HT1080 (cell line): ENCODE measurements at regions not wholly inside any gene's neighbourhood (a gene's known extent, or its start where the extent isn't known, plus 50 kb on each side); places are given as distances from the start of the nearest gene placed in this dataset.

Experiments used
- DNase-seq: peaks from one replicate; pipeline ENCODE4 v3.0.0-alpha.2; 2015; ENCODE audit warnings: low read depth

DNA sequence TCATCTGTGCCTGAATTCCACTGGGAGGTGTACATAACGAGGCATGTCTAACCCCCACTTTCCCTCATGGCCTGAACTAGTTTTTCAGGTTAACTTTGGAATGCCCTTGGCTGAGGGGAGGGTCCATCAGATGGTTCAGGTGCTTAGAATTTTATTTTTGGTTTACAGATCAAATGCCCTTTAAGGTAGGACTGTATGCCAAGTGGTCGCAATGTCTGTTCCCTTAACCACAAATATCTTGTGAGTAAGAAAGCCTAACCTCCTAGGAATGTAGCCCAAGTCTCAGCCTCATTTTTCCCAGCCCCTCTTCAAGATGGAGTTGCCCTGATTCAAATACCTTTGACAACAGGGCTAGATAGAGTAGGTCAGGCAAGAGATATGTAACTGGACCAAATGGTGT, 78.4 kb downstream of the RNASET2 start:
- peak; percentile 69 for DNase-seq

DNA sequence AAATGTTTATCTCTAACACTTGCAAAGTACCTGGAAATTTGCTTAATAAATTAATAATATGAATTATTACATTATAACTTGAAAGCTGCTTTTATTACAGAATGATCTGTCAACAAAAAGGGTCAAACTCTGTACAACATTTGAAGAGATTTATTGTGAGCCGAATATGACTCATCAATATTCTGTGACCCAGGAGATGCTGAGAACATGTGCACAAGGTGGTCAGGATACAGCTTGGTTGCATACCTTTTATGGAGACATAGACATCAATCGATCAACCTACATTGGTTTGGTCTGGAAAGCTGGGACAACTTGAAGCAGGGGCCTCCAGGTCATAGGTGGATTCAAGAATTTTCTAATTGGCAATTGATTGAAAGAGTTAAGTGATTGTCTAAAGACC, 79.0 kb downstream of the RNASET2 start:
- DNase-seq = no peak

DNA sequence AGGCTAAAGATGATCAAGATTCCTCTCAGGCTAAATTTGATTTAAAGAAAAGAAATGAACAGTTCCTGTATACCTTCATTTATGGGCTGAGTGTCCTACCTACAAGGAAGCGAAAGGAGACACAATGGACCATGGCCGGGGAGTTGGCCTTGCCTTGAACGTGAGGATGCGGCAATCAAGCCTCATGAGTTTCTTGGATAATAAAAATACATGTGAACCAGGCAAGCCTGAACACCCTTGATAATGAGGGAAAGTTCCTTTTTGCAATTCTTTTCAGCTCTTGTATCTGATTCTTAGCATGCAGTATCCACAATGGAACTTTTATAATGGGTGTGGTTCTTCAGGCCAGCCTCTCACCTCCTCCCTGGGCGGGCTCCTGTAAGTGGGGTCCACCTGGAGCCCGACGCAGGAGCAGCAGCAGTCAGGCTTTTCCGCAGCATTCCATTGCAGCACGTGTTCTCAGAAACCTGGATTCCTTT, 83.8 kb downstream of the RNASET2 start:
- DNase-seq = no peak

DNA sequence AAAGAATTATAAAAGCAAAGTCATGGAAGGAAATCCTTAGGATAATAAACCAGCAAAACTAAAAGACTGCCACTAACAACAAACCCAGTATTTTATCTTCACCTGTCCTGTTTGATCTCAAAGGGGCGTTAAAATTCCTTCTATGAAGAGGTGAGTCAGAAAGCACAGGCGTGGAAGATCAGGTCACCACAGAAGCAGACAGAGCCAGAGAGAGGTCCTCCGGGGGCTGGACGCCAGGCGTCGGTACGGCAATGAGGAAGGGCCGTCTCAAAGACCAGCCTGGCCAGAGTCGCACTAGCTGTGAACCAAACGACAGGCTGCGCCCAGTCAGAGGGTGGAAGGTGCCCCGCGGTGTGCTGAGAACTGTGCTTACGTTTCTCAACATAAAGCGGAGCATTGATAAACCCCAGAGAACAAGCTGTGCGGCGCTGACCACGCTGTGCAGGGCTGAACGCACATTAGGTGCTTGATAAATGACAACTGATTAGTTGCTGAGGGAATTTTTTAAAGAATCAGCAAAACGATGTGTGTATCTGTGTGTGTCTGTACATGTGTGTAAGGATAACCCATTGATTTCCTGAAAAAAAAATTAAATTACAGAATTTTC, 85.6 kb downstream of the RNASET2 start:
- DNase-seq = no peak

DNA sequence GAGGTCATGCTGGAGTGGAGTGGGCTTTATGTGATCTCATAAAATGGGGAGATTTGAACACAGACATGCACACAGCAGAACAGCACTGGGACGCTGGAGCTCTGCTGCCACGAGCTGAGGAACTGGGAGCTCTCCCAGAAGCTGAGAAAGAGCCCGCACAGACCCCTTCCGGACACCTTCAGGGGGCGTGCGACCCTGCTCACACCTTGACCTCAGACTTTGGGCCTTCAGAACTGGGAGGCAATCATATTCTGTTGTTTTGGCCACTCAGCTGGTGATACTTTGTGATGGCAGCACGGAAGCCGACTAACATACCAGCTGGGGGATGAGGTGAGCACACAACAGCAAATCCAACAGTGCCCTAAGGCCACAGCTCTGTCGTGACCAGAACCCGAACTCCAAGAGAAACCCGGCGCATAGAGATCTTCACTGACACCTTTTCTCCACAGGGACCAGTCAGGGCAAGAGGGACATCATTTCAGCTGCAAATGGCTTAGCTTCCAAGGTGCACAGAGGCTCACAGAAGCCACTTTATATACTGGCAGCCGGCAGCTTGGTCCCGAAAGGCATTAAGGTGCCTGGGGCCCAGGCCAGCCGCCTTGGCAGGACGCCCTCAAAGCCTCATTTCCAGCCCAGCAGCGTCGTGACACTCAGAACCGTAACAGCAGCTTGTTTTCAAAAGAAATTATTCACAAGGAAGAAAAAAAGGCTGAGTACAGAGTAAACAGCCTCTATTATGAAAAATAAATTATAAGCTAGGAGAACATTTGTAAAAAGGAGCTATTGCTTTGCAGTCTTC, 89.3 kb downstream of the RNASET2 start:
- DNase-seq = no peak

DNA sequence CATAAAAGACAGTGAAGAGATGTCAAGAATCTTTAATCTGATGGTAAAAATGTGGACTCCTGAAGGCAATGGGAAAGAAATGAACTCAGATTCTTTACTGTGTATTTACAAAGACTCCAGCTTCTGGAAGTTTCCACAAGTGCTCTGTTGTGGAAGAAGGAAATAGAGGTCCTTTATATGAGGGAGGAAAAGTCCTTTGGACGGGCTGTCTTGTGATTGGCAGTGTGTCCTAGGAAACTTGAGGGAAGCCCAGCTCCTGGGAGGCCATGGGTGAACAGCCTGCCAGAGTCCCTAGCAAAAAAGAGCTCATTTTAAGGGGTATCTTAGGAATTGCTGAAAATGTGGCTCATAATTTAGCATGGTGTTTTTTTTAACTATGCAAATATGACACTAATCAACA, 92.0 kb downstream of the RNASET2 start:
- no peak for DNase-seq

DNA sequence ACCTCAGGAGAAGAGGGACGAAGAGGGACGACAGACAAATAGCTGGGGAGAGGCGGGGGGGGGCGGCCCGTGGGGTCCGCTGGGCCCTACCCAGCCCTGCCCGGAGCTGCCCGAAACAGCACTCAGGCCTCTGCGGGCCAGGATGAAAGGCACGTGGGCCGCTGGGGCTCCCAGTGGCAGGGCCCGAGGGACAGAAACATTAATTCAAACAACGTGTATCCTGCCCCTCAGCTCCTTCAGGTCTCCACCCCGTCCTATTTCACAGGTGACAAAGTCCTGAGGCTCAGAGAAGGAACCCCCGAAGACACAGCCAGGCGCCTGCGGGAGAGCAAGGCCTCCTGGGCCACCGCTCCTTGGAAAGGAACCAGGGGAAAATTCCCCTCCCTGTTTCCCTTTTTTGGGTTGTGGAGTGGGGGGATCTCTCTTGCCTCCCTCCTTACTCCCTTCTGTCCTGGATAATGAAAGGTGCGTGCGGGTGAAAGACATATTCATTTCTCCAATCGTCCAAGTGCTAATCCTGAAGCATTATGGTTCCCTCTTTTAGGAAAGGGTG, 93.3 kb downstream of the RNASET2 start:
- no peak for DNase-seq

DNA sequence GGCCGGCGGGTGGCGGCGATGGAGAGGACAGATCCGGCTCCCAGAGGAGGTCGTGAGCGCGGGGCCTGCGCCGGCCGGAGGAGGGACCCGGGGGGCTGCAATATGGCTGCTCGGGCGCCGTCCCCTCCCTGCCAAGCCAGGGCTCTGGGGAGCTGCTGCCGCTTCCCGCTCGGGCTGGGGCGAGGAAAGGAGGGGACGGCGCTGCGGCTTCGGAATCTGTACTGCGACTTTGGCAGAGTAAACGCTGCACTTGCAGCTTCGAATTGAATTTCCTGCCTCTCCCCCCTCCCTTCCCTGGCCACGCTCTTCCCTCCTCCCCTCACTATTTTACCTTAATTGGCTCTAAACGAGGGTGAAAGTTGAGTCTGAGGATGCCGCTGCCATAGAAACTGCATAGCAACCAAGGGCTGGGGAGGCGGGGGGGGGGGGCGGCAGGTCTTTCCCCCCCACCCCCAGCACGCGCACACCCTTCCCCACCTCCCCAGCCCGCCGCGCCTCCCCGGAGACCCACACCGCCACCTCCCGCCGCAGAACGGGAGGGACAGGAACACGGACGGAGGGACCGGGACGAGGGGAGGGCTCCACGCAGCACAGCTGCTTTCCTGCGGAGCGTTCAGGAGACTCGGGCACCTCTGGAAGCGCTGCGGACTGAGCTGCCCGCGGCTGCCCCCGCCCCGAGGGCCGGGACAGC, 93.9 kb downstream of the RNASET2 start:
- no peak for DNase-seq

DNA sequence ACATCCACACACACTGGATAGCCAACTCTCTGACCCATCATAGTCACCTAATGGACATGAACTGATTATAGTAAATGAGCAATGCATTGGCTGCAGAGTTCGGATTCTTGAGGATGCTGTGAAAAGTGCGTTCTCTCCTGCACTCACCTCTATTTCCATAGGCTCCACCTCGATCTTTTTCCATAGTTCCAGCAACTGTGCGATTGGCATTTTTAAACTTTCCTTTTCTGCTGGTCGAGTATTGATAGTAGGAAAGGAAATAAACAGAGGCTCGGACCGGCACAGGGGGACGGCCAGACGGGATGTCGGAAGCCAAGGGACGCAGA, 94.4 kb downstream of the RNASET2 start:
- DNase-seq = no peak

DNA sequence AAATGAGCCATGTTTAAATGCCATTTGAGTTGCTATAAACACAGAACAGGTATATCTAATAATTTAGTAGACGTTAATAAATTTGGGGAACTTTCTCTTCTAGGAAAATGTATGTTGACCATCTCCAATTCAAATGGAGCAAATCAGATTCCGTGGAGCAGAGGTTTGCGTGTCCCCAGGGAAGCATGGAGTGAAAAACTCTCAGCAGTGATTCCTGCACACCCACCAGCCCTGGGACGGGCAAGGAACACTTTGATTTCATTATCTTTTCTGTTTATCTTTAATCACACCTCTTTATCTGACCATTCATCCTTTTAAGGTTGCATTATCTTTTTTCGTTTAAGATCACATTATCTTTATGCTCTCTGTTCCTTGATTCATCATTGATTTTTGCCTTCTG, 95.0 kb downstream of the RNASET2 start:
- no peak for DNase-seq

DNA sequence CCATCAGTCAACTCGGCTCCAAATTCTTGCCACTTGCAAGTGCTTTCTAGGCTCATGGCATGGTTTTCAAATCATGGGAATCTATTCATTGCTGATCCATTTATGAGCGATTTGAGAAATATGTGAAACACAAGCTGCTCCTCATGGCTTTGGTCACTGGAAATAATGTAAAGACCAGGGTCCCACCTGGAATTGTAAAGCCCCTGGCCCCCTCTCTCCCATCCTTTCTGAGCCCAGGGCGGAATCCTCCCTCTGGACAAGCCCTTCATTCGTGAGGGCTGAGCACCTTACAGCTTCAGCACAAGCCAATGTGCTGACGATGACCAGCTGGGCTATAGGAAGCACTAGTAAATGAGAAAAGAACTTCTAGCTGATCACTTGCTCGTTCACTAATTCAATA, 96.0 kb downstream of the RNASET2 start:
- DNase-seq = no peak

DNA sequence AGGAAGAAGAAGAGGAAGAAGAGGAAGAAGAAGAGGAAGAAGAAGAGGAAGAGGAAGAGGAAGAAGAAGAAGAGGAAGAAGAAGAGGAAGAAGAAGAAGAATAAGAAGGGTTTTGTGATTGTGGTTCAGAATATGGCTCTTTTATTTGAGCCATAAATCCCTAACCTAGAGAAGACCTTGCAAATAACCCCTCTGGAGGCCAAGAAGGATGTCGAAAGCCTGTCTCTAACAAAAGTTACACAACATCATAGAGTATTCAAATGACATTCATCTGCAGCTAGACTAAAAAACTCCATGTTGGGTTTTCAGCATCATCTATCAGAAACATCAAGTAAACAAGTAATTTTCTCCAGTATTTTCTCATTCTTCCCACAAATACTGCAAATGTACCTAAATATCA, 100.9 kb downstream of the RNASET2 start:
- DNase-seq = no peak

DNA sequence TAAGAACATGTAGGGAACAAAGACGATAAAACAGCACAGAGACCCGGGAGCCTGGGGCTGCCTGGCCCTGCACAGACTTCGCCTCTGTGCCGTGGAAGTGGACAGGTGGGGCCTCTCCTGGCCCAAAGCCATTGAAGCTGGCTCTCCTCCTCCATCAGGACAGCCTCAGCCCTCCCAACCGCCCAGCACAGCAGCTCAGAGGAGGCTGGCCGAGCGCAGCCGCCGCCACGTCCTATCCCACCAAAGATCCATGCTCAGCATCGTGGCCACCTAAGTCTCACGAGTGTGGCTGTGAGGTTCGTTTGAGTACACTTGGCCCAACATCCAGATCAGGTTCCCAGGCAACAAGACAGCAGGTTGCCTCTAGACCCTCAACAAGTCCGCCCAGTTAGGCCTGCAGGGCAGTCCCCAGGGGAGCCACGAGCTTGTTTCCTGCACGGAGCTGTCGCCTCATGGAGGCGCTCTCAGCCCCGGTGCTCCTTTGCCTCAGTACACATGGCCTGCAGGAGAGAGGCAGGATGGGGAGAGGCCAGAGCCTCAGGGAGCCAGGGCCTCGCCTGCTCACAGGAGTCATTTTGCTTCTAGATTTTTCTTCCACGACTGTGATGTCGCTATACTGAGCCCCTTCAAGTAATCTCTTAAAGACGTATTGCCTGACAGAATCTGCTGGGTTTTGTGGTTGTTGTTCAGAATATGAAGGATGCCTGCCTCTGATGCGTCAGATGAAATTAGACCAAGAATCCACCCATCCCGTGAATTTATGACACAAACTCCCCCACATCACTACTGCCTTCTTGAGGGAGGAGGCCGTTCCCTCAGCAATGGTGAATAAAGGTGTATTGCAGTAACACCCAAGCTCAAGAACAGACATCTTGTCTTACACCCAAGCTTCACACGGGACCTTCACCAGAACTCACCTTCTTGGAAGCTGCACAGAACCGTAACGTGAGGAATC, 102.7 kb downstream of the RNASET2 start:
- DNase-seq = no peak

DNA sequence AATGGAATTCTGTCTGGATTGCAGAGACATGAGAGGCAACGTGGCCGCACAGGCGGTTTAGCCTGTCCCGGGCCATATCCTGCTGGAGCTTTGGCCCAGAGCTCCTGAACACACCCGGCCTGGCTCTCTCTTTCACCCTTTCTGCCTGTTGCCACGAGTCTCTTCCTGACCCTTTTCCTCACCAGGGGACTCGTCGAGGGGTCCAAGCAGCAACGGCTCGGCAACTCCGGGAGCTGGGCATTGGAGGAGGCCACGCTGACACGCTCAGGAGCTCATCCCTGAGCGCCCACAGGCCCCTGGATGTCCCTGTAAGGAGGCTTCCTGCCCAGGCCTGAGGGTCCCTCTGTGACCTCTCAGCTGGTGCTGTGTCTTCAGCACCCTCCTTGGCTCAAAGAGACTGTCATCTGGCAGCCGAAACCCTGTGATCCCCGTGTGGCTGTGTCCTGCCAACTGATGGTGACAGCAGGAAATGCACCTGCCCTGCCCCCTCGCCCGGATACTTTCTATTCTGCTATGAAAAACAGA, 103.8 kb downstream of the RNASET2 start:
- no peak for DNase-seq

DNA sequence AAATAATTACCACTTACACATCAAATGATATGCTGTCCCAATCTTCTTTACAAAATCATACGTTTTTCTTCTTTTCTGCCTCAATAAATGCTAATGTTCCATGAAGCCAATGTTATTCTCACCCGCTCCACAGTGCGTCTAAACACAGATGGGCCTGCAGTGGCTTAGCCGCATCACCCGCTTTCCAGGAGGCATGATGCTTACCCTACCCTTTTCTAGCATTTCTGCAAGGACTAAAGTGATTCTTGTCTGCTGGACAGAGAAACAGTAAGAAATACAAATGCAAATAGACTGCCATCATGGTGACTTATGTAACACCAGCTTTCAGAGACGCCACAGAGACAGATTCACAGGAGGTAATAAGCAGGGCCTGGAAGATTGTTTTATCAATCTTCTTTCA, 104.4 kb downstream of the RNASET2 start:
- DNase-seq = no peak

DNA sequence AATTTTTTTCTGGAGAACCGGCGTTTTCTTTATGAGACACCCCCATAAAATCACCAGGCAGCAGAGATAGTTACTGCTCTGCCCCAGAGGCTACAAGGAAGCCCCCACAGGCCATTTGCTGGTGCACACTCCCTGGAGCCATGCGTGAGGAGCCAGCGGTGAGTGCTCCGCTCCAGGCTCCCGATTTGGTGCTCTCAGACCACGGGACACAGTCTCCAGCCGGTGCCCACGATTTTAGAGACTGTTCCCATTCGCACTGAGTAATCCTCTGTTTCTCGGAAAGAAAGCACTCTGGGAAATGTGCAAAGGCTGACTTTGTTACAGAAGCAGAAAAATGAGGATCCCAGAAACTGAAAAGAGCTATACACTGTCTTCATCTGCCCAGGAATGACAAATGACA, 104.9 kb downstream of the RNASET2 start:
- DNase-seq = no peak

DNA sequence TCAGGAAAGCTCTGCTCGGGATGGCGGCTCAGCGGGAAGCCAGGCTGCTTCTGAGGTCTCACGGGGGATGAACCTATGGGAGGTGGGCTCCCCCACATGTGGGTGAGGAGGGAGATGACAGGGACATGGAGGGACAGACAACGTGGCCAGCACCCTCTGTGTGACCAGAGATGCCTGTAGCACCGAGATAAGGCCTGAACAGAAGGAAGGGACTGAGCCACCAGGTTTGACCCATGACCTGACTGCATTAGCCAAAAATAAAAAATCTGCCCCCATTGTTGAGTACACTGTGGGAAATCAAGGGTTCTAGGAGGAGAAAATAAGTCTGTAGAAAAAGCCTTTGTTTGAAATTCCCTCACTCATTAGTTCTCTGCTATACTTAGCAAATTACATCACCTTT, 105.7 kb downstream of the RNASET2 start:
- DNase-seq = no peak

DNA sequence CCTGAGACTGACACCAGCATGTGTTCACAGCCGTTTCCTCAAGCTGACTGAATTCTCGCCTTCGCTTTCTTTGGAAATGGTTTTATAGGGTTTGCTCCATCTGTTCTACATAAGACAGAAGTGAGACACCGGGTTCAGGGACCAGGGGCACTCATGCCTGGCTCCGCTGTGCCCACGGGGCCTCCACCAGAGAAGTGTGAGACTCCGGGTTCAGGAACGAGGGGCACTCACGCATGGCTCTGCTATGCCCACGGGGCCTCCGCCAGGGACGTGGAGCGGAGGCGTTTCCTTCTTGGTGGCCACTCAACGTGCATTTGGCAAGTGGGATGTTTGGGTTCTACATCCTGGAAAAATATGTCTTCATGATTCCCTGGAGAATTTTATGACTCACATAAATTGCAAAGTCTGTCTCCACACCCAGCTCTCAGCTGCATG, 106.6 kb downstream of the RNASET2 start:
- no peak for DNase-seq

DNA sequence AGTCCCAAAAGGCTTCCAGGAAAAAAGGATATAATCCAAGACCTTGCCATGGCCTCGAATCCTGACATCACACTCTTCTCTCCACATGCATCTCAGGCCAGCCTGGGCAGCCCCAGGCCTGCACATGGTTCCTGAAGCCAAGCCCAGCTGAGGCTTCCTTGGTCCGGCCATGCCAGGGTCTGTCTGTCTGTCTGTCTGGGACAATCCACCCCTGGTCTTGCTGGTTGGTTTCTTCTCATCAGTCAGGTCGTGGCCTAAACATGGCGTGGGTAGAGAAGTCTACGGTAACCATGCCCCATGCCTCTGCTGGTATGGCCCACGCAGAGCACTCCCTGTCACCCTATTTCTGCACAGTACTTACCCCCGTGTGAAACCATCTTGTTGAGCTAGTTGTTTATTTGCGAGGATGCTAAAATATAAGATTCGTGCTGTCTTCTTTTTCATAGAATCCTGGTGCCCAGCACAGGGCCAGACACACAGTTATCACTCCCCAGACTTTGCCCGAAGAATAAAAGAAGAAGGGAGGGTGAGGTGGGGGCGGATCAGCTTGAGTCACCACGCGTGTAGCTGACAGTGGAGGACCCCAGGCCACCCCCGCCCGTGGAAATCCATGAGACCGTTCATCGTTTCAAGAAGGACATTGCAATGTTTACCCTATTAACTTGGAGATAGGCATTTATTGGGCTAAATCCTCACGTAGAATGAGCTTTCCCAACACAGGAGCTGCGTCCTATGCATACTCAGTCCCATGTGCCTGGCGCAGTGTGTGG, 107.2 kb downstream of the RNASET2 start:
- no peak for DNase-seq
